NCI-H446 (cell line): ENCODE measurements at regions not wholly inside any gene's neighbourhood (a gene's known extent, or its start where the extent isn't known, plus 50 kb on each side); places are given as distances from the start of the nearest gene placed in this dataset.

Experiments used
- DNase-seq, 2 experiments: peaks; one replicate each; lab custom pipeline; 2025; lab: John Stamatoyannopoulos, UW

GRCh38 chr20:62545271-62545670, 69.5 kb upstream of the GATA5 start:
- no peak for DNase-seq

DNA sequence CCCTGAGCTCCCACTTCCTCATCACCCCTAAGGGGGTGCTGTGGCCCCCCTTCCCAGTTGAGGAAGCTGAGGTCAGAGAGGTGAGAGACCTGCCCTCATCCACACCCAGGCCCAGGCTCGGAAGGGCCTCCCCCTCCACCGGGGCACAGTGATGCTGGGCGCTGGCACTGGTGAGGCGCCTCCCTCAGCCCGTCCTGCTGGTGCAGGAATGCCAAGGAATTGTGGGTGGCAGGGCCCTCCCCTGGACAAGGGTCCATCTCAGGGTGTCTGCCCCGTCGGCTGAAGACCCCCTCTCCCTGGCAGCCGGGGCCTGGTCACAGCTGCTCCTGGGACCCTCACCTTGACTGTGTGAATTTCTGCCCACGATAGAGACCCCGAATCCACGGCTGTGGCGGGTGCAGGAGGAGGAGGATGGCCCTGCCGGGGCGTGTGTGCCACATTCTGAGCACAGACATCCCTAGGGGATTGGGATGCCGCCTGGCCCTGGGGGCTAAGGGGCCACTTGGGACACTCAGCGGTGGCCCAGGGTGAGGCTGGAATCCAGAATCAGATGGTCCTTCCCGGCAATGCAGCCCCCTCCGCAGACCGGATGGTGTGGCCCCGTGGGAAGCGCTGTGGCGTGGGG, 70.2 kb upstream of the GATA5 start:
- no peak for DNase-seq

GRCh38 chr20:62546606-62547005, 70.8 kb upstream of the GATA5 start:
- no peak for DNase-seq

DNA sequence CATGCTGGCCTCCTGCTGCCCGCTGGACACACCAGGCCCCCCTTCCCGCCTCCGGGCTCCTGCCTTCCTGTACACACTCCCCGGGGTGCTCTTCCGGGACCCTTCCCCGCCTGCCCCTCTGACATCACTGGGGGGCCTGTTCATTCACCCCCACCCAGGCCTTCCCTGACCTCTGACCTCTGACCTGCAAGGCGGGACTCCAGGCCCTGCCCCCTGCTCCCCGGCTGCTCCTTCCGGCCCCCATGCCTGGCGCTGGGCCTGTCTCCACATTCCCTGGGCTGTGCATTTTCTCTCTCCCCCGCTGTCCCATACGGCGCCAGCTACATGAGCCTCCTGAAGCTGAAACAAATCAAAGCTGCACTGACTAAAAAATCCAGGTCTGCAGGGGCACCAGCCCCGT, 71.6 kb upstream of the GATA5 start:
- no peak for DNase-seq

GRCh38 chr20:62548471-62548870, 72.7 kb upstream of the GATA5 start:
- DNase-seq: no peak

DNA sequence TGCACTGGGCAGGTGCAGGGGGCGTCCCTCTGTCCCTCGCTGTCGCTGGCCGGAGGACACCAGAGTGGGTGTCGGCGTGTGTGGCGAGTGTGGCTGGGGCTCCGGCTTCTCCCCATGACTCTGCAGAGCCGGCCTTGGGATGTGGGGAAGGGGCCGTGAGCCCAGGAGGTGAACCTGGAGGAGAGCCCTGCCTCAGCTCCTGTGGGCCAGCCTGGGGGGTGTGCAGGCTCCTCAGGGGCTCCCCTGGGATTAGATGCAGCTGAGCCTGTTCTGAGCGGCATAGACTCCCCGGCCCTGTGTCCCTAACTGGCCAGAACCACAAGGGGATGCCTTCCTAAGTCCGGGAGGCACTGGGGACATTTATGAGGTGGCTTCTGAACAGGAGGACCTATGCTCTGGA, 73.2 kb upstream of the GATA5 start:
- DNase-seq: no peak

- DNase-seq: no peak
Observed at GRCh38 chr20:62549499-62550086, 73.8 kb upstream of the GATA5 start.

- no peak for DNase-seq
Observed at GRCh38 chr20:62550087-62550632, 74.4 kb upstream of the GATA5 start.

DNA sequence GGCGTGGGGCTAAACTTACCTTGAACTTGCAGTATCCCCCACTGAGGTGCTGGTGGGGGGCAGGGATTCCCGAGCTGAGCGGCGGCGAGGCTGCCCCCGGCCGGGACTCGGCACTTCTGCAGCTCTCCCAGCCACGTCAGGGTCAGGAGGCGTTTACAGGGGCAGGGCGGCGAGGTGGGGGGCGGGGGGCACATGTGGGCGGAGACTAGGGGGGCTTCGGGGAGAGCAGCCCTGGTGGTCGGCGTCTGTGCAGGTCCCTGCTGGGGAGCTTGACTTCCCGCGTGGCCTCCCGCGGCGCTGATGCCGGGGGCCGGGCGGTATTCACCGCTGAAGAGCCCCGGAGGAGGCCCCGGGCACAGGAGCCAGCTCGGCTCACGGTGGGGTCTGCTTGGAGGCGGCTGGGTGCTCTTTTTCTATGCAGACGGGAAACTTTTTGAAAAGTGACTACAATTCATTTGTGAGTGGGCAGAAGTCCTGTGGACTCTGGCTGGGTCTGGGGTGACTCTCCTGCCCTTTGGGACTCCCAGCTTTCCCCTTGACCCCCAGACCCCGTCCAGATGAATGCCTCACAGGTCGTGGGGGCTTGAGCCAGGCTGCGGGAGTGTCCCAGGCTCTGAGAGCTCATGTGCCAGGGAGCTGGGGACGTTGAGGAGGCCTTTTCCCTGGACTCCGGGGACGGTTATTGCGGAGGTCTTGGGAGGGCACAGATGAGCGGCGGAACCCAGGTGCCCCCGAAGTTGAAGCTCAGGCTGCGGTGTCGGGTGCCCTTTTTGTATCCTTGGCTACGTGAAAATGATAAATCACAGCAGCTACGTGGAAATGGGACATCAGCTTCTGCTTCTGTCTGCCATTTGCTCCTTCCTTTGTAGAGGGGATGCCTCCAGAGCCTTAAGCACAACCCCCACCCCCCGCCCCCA, 75.9 kb upstream of the GATA5 start:
- DNase-seq: no peak

DNA sequence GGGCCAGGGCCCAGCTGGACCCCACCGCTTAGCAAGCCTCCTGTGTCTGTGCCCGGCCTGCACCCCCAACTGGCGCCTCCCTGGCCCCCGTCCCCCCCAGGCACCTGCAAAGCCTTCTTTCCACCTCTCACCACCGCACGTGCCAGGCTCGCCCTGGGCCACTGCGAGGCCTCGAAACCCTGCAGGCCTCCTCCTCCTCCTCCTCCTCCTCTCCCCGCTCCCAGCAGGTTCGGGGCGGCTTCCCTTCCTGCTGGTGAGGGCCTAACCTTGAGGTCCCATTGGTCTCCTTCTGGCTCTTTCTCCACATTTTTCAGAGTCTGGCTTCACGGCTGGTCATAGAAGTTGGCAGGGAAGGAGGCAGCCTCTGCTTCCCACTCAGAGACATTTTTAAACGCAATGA, 76.8 kb upstream of the GATA5 start:
- no peak for DNase-seq

DNA sequence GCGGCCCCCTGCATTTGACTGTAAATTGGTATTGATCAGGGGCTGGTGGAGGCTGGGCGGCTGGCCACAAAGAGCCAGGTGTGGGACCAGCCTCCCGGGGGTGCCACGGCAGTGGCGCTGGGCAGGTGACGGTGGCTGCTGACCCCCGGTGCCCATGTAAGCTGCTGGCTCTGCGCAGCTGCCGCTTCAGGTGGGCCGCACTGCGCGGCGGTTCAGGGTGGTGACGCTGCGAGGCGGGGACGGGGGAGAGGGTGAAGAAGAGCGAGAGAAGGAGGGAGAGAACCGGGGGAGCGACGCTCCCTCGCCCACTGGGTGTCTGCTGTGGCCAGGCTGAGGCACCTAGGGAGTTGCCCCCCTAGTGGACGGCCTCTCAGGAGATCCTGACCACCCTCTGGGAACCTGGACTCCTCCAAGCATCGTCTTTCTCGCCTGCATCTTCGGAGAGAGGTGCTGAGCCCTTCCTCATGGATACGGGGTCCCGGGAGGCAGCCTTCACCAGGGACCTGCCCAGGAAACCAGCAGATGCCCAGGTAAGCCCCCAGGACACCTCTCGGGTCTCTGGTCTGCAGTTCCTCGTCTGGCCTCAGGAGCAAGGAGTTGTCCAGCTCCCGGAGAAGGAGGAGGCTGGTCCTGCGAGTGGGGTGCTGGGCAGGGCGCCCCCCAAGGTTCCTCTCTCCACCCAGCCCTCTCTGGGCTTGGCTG, 77.5 kb upstream of the GATA5 start:
- no peak for DNase-seq

DNA sequence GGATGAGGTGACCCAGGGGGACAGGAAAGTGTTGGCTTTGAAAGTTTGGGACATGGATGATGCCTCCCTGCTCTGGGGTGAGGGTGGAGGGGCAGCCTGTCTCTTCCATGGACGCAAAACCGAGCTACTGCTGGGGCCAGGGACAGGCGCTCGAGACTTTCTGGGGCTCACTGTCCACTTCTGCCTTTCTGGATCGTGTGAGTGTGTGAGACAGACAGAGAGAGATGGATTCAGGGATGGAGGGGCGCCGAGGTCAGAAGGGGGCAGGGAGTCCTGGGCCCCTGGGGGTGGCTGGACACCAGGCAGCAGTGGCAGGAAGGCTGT, 78.0 kb upstream of the GATA5 start:
- no peak for DNase-seq

DNA sequence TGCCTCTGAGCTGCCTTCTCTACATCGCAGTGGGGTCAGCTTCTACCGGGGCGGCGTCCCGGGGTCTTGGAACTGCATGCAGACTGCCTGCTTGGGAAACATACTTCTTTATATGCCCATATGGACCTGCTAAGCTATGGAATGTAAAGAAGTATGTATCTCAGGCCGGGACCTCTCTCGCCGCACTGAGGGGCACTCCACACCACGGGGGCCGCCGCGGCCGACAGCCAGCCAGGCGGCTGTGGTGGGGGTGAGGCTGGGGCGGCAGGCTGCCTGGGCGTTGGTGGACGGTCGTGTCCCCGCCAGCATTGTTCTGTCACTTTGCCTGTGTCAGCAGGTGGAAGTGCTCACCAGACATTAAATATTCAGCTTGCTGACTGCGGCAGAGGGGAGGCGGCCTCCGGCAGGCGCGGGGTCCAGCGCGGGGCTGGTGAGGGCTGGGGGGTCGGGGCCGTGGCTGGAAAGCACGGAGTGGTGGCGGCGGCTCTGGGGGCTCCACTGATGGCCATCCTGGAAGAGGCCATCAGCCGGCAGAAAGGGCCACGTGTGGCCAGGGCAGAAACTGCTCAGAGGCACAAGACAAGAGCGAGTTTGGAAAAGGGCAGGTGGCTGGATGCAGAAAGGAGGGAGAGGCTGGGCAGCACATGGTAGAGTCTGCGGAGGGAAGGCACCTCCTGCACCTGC, 78.6 kb upstream of the GATA5 start:
- no peak for DNase-seq

GRCh38 chr20:62554898-62555641, 79.3 kb upstream of the GATA5 start:
- no peak for DNase-seq

DNA sequence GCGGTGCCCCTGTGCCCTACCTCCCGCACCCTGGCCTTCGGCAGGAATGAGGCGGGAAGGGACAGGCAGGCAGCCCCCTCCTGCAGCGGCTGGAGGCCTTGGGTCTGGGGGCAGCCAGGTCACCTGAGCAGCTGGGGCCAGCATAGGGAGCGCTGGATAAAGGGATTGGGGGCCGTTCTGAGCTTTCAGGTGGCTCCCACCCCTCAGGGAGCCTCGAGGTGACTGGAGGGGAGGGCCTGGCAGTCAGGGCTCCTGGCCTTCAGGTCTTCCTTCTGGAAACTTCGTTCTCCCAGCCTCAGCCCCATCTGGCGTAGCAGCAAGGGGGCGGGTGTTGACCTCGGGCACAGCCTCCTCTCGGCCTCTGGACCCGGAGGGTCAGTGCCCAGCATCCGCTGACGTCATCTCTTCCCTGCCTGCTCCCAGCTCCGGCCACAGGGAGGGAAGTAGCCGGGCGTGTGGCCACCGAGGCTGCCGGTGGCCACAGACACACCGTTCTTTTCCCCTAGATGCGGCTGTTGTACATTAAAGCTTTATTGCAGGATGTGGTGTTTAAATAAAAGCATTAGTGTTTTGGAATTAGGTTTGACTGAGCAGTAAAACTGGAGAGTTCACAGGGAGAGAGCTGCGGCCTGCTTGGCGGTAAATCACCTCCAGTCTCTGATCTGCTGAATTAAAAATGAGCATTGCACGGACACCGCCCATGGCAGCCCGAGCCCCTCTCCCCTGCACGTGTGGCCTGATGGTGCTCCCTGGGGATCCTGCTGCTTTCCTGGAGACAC, 80.0 kb upstream of the GATA5 start:
- DNase-seq: no peak

DNA sequence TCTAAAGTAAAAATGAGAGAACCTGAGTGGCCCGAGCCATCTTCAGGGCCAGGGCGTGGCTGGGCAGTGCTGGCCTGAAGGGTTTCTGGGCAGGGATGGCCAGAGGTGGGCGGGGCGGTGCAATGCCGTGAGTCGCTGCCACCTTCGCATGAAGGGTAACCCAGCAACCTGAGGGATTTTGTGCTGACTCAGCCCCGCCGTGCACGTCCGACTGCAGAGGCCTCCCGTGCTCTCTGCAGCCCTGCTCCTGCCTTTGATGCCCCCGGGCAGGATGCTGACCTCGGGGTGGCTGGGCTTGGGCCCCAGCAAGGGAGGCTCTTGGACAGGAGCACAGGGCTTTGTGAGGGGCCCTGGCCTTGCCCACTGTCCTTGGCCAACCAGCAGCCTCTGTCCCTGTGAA, 81.7 kb upstream of the GATA5 start:
- no peak for DNase-seq

- DNase-seq: no peak
Observed at GRCh38 chr20:62557999-62558408, 82.2 kb upstream of the GATA5 start.

GRCh38 chr20:62558779-62559178, 83.0 kb upstream of the GATA5 start:
- DNase-seq: no peak

DNA sequence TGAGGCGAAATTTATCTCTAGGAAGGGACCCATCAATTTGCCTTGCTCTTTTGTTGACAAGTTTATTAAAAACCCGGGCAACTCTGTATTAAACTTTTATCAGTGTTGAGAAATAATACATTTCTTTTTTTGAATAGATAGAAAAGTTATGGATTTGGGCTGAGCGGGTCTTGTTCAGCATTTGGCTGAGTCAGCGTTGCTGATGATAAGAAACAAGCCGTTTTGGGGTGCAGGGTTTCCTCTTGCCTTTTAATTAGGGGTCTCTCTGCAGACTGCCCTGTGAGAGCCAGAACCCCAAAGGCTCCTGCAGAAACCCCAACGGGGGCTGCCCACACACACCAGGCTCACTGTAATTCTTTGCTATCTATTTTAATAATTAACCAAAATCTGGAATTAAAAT, 82.1 kb upstream of the SLCO4A1 start:
- no peak for DNase-seq

DNA sequence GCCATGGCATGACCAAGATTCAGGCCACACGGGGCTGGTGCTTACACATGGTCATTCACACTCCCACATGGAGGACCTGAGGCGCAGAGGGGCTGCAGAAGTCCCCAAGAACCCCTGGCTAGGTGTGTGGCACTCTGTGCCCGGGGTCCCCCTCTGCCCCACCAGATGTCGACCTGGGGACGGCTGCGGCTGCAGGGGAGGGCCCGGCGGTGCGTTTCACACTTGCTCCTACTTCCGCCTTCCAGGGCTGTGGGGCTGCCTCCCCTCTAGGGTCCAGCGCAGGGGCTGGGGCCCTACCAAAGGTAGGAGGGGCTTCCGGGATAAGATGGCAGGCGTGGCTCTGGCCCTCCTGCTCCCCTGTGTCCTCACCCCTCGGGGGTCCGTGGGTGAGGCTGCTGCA, 81.1 kb upstream of the SLCO4A1 start:
- no peak for DNase-seq
